Astrocyte (in vitro differentiated cells and primary cell): ENCODE measurements at regions not wholly inside any gene's neighbourhood (a gene's known extent, or its start where the extent isn't known, plus 50 kb on each side); places are given as distances from the start of the nearest gene placed in this dataset.

ENCODE experiments used
- DNase-seq: peaks from one replicate; pipeline ENCODE4 v3.0.0-alpha.2; 2010; ENCODE audit warnings: low read depth
- FAIRE-seq: peaks from 2 replicates; lab custom pipeline; 2011; peaks lifted over from hg19 to GRCh38; lab: Jason Lieb, UNC
- H2AFZ ChIP-seq: 2 replicates; pipeline ENCODE4 v1.6.0; 2012; ENCODE audit warnings: low read depth, low read length, inconsistent platforms
- H3K27ac ChIP-seq: 2 replicates; pipeline ENCODE4 v1.5.1; 2011; ENCODE audit warnings: low read depth, low read length, inconsistent platforms
- H3K27me3 ChIP-seq: 2 replicates; pipeline ENCODE4 v1.6.0; 2011; ENCODE audit warnings: low read length, inconsistent platforms; ENCODE audit not compliant: insufficient read depth
- H3K36me3 ChIP-seq: 2 replicates; pipeline ENCODE4 v1.5.1; 2011; ENCODE audit warnings: low read length, inconsistent platforms; ENCODE audit not compliant: insufficient read depth
- H3K4me1 ChIP-seq: 2 replicates; pipeline ENCODE4 v1.5.1; 2011; ENCODE audit warnings: low read length, inconsistent platforms; ENCODE audit not compliant: insufficient read depth
- H3K4me2 ChIP-seq: 2 replicates; pipeline ENCODE4 v1.6.0; 2012; ENCODE audit warnings: low read length, inconsistent platforms
- H3K4me3 ChIP-seq: 2 replicates; pipeline ENCODE4 v1.5.1; 2011; ENCODE audit warnings: low read depth, mild to moderate bottlenecking, low read length, inconsistent platforms; ENCODE audit not compliant: insufficient read depth
- H3K79me2 ChIP-seq: 2 replicates; pipeline ENCODE4 v1.6.0; 2012; ENCODE audit warnings: mild to moderate bottlenecking, low read length, inconsistent platforms; ENCODE audit not compliant: insufficient read depth
- H3K9ac ChIP-seq: 2 replicates; pipeline ENCODE4 v1.6.0; 2012; ENCODE audit warnings: mild to moderate bottlenecking, low read length, inconsistent platforms
- H3K9me3 ChIP-seq: 2 replicates; pipeline ENCODE4 v1.5.1; 2012; ENCODE audit warnings: low read depth, mild to moderate bottlenecking, low read length, inconsistent platforms; ENCODE audit not compliant: insufficient read depth
- H4K20me1 ChIP-seq: 2 replicates; pipeline ENCODE4 v1.6.0; 2012; ENCODE audit warnings: low read length, inconsistent platforms; ENCODE audit not compliant: insufficient read depth
- H3K27ac Mint-ChIP-seq: one replicate; pipeline ENCODE4 v1.8.0; 2021; ENCODE audit warnings: mild to moderate bottlenecking, mixed read lengths; ENCODE audit not compliant: unreplicated experiment
- H3K27me3 Mint-ChIP-seq: one replicate; pipeline ENCODE4 v1.8.0; 2021; ENCODE audit warnings: low read depth, mixed read lengths; ENCODE audit not compliant: unreplicated experiment
- H3K36me3 Mint-ChIP-seq: one replicate; pipeline ENCODE4 v1.8.0; 2021; ENCODE audit warnings: low read depth, mixed read lengths; ENCODE audit not compliant: unreplicated experiment
- H3K4me1 Mint-ChIP-seq: one replicate; pipeline ENCODE4 v1.8.0; 2021; ENCODE audit warnings: low read depth, mixed read lengths; ENCODE audit not compliant: unreplicated experiment
- H3K4me3 Mint-ChIP-seq: one replicate; pipeline ENCODE4 v1.8.0; 2021; ENCODE audit warnings: mild to moderate bottlenecking, moderate library complexity, mixed read lengths; ENCODE audit not compliant: unreplicated experiment
- H3K9me3 Mint-ChIP-seq: one replicate; pipeline ENCODE4 v1.8.0; 2021; ENCODE audit warnings: mild to moderate bottlenecking, mixed read lengths; ENCODE audit not compliant: unreplicated experiment
- EZH2 ChIP-seq: IDR thresholded peaks from 2 replicates; pipeline ENCODE4 v1.6.1; 2012; ENCODE audit warnings: mild to moderate bottlenecking, low read length, inconsistent platforms; ENCODE audit not compliant: insufficient read depth
- TF ChIP-seq, protein P1 (sequence below): IDR thresholded peaks from 2 replicates; pipeline ENCODE4 v1.5.1; 2011; ENCODE audit warnings: low read depth, mild to moderate bottlenecking, inconsistent platforms, low read length, moderate library complexity; ENCODE audit not compliant: insufficient read depth

DNA sequence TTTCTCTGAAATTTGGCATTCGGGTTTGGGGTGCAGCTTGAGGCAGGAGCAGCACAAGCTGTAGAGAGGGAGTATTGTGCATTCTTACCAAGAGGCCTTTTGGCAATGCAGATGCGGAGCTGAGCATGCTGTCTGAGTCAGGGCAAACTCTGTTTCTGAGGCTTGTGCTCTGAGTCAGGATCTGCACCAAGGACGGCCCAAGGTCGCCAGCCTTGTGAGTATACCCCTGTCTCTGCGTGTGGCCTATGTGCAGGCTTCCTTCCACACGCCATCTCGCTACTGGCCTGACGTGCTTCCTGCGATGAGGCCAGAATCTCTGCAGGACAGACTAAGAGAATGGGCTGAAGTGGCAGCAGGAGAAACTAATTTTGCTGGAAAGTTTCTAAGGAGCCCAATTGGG lies 83.8 kb upstream of the ROPN1 start:
- H3K36me3 Mint-ChIP-seq = peaks cover 2% of the 10 kb centered on the region
- Histone ChIP-seq H3K27ac (no peak overlapping the region), H3K9ac (no peak overlapping the region), H2AFZ (no peak overlapping the region), H4K20me1 (peaks cover 43% of the 10 kb centered on the region), H3K4me1 (no peaks in the 10 kb centered on the region), H3K27me3 (no peaks in the 10 kb centered on the region), H3K4me3 (no peak overlapping the region), H3K36me3 (no peaks in the 10 kb centered on the region), H3K79me2 (peaks cover 14% of the 10 kb centered on the region), H3K4me2 (no peak overlapping the region), H3K9me3 (no peaks in the 10 kb centered on the region)
- no peaks in the 10 kb centered on the region for H3K27me3 Mint-ChIP-seq
- no peak for FAIRE-seq
- H3K4me1 Mint-ChIP-seq = peaks cover 22% of the 10 kb centered on the region
- no peak overlapping the region for H3K27ac Mint-ChIP-seq
- H3K9me3 Mint-ChIP-seq = peaks cover 4% of the 10 kb centered on the region
- DNase-seq = peak; percentile 60
- H3K4me3 Mint-ChIP-seq = no peak overlapping the region
- no peak for TF ChIP-seq EZH2
- TF ChIP-seq, protein P1, sequence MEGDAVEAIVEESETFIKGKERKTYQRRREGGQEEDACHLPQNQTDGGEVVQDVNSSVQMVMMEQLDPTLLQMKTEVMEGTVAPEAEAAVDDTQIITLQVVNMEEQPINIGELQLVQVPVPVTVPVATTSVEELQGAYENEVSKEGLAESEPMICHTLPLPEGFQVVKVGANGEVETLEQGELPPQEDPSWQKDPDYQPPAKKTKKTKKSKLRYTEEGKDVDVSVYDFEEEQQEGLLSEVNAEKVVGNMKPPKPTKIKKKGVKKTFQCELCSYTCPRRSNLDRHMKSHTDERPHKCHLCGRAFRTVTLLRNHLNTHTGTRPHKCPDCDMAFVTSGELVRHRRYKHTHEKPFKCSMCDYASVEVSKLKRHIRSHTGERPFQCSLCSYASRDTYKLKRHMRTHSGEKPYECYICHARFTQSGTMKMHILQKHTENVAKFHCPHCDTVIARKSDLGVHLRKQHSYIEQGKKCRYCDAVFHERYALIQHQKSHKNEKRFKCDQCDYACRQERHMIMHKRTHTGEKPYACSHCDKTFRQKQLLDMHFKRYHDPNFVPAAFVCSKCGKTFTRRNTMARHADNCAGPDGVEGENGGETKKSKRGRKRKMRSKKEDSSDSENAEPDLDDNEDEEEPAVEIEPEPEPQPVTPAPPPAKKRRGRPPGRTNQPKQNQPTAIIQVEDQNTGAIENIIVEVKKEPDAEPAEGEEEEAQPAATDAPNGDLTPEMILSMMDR = no peak

DNA sequence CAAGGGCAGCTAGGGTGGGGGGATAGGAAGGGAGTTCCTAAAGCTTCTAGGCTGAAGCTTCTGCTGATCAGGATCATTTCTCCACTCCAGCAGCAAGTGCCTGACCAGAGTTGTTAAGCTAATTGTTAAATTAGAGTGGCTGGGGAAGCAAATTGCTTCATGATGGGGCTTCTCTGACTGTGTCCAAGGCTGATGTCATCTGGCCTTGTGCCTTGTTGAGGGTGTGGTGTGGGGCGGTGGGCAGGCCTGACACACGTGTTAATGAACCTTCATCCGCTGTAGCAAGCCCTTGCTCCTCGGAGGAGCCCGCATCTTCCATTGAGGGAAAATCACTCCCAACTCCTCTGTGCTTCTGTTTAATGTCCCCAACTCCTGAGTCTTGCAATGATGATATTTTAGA lies 84.3 kb upstream of the ROPN1 start:
- no peak for DNase-seq
- no peaks in the 10 kb centered on the region for H3K9me3 ChIP-seq
- TF ChIP-seq, protein P1 = no peak
- no peak for TF ChIP-seq EZH2
- peaks cover 14% of the 10 kb centered on the region for H3K79me2 ChIP-seq
- no peak overlapping the region for H3K9ac ChIP-seq
- H3K4me3 ChIP-seq = no peak overlapping the region
- H3K36me3 ChIP-seq = no peaks in the 10 kb centered on the region
- H3K27ac ChIP-seq = no peak overlapping the region
- Mint-ChIP-seq H3K27ac (no peak overlapping the region), H3K27me3 (no peaks in the 10 kb centered on the region), H3K9me3 (peaks cover 4% of the 10 kb centered on the region), H3K36me3 (peaks cover 2% of the 10 kb centered on the region), H3K4me3 (no peak overlapping the region), H3K4me1 (peaks cover 20% of the 10 kb centered on the region)
- H3K4me2 ChIP-seq = no peak overlapping the region
- H4K20me1 ChIP-seq = peaks cover 43% of the 10 kb centered on the region
- H3K4me1 ChIP-seq = no peaks in the 10 kb centered on the region
- no peak for FAIRE-seq
- no peak overlapping the region for H2AFZ ChIP-seq
- no peaks in the 10 kb centered on the region for H3K27me3 ChIP-seq

DNA sequence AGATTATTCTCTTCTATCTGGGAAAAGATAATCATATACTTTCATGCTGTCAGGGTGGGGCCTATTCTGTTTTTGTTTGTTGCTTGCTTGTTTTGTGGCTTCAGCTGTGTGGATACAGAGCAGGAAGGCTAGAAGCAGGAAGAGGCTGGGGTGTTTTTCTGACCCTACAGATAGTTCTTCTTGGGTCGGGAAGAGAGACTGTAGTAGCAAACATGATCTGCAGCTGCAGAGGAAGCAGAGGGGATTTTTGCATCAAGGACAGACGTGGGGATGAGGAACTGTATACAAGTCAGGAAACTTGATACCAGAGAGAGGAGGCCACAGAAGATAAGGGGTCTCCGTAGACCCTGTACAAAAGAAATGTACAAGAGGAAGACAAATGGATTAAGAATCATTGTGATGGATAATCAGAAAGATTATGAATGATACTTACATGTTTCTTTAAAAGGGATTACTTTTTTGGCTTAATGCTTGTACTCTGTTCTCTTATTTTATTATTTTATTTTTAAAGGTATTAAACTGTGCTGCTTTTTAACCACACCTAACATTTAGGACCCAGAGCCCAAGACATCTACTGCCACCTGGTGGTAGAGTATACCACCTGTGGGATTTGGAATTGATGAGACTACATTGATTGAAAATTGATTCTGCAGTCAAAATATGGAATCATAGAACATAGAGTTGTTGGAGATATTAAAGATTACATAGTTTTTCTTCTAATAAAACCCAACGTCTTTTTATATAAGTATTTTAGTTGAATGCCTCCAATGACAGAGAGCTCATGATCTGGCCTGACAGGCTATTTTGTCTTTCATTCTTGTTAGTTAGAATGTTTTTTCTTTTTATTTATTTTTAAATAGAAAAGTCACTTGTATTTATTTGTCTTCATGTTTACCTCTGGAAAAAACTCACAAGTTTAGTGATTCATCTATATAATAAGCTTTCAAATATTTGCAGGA lies 87.3 kb upstream of the ROPN1 start:
- no peak overlapping the region for H3K4me3 ChIP-seq
- no peaks in the 10 kb centered on the region for H3K9me3 ChIP-seq
- FAIRE-seq (peak; percentile 49), DNase-seq (no peak)
- Mint-ChIP-seq H3K27me3 (no peaks in the 10 kb centered on the region), H3K9me3 (peaks cover 5% of the 10 kb centered on the region), H3K4me3 (no peak overlapping the region), H3K4me1 (peaks cover 20% of the 10 kb centered on the region), H3K36me3 (peaks cover 4% of the 10 kb centered on the region), H3K27ac (no peak overlapping the region)
- no peak overlapping the region for H3K4me2 ChIP-seq
- no peaks in the 10 kb centered on the region for H3K4me1 ChIP-seq
- H4K20me1 ChIP-seq = peaks cover 40% of the 10 kb centered on the region
- peaks cover 16% of the 10 kb centered on the region for H3K79me2 ChIP-seq
- no peaks in the 10 kb centered on the region for H3K36me3 ChIP-seq
- no peak overlapping the region for H3K9ac ChIP-seq
- no peak overlapping the region for H3K27ac ChIP-seq
- no peak overlapping the region for H2AFZ ChIP-seq
- TF ChIP-seq EZH2 = no peak
- TF ChIP-seq, protein P1 = peak; percentile 71
- no peaks in the 10 kb centered on the region for H3K27me3 ChIP-seq
